ENCODE measurements at regions not wholly inside any gene's neighbourhood (a gene's known extent, or its start where the extent isn't known, plus 50 kb on each side); places are given as distances from the start of the nearest gene placed in this dataset.
"Not testable (repeated sequence)": the region's sequence is repeated elsewhere in the genome, so short reads cannot be mapped to it uniquely, and the experiment has no call there.

DNA sequence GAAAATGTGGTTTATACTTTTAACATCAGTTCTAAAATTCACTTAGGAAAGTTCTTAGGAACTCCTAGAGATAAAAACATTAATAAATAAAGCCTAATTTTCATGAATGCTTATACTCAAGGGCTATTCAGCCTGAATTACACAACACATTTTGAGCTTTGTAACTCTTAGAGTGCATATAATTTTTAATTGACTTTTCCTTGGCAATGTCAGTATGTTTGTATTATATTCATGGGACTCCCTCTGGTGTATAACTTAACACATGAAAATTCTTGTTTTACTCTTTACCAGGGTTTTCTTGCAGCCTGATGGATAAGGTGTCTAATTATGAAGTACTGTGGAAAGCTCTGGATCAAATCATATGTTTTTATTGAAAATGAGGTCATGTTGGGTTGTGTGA, 150.6 kb upstream of the HMGA2 start:
- Histone ChIP-seq H3K4me1 (ENCODE audit: control insufficient read depth in 2 of 2, insufficient read depth in 2 of 2, low read length in 1 of 2) (no peaks in the 10 kb centered on the region), H3K9me3 (ENCODE audit: control insufficient read depth in 2 of 2, insufficient read depth in 1 of 2, low read depth in 1 of 2, low read length in 1 of 2) (no peaks in the 10 kb centered on the region), H3K27ac (ENCODE audit: low read depth in 2 of 2, low read length in 1 of 2) (no peak overlapping the region), H3K4me3 (ENCODE audit: low read depth in 1 of 2, low read length in 2 of 2) (no peak overlapping the region), H3K36me3 (ENCODE audit: control insufficient read depth in 2 of 2, insufficient read depth in 2 of 2, low read length in 1 of 2) (no peaks in the 10 kb centered on the region), H3K27me3 (ENCODE audit: control insufficient read depth in 1 of 2, insufficient read depth in 2 of 2, low read length in 2 of 2) (no peaks in the 10 kb centered on the region)

DNA sequence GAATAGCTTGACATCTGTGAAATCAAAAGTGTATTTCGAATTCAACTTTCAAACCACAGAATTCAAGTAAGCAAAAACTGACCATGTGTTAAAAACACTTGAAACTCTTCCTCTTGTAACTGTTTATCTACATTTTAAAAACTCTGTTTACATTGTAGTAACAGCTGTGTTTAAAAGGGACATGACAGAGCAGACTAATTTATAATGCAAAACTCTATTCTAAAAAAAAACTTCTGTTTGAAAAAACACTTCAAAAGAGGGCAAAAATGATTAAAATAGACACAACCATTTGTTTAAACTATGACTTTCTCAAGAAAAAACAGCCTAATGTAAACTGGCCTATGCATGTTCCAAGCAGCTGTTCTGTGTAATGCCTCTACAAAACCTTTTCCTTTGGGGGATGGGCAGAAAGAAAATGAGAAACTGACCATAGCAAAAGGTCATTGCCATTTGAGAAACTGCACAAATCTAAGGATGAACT, 149.1 kb upstream of the HMGA2 start:
- WGBS, 2 donors, result 58% methylated on average over 1 of the region's 1 CpG
- H3K4me3 ChIP-seq (ENCODE audit: low read depth in 1 of 2, low read length in 2 of 2), result no peak overlapping the region
- no peaks in the 10 kb centered on the region for H3K4me1 ChIP-seq (ENCODE audit: control insufficient read depth in 2 of 2, insufficient read depth in 2 of 2, low read length in 1 of 2)
- no peaks in the 10 kb centered on the region for H3K36me3 ChIP-seq (ENCODE audit: control insufficient read depth in 2 of 2, insufficient read depth in 2 of 2, low read length in 1 of 2)
- H3K27me3 ChIP-seq (ENCODE audit: control insufficient read depth in 1 of 2, insufficient read depth in 2 of 2, low read length in 2 of 2), result no peaks in the 10 kb centered on the region
- H3K9me3 ChIP-seq (ENCODE audit: control insufficient read depth in 2 of 2, insufficient read depth in 1 of 2, low read depth in 1 of 2, low read length in 1 of 2), result no peaks in the 10 kb centered on the region
- no peak overlapping the region for H3K27ac ChIP-seq (ENCODE audit: low read depth in 2 of 2, low read length in 1 of 2)

DNA sequence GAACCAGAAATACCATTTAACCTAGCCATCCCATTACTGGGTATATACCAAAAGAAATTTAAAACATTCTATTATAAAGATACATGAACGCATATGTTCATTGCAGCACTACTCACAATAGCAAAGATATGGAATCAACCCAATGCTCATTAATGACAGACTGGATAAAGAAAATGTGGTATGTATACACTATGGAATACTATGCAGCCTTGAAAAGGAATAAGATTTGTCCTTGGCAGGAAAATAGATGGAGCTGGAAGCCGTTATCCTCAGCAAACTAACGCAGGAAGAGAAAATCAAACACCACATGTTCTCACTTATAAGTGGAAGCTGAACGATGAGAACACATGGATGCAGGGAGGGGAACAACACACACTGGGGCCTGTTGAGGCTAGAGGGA, 146.1 kb upstream of the HMGA2 start:
- not testable (repeated sequence) for H3K9me3 ChIP-seq (ENCODE audit: control insufficient read depth in 2 of 2, insufficient read depth in 1 of 2, low read depth in 1 of 2, low read length in 1 of 2); H3K4me3 ChIP-seq (ENCODE audit: low read depth in 1 of 2, low read length in 2 of 2); H3K27ac ChIP-seq (ENCODE audit: low read depth in 2 of 2, low read length in 1 of 2); H3K4me1 ChIP-seq (ENCODE audit: control insufficient read depth in 2 of 2, insufficient read depth in 2 of 2, low read length in 1 of 2); H3K27me3 ChIP-seq (ENCODE audit: control insufficient read depth in 1 of 2, insufficient read depth in 2 of 2, low read length in 2 of 2); H3K36me3 ChIP-seq (ENCODE audit: control insufficient read depth in 2 of 2, insufficient read depth in 2 of 2, low read length in 1 of 2)
- WGBS, 2 donors, result 94 to 95% methylated on average over 4 of the region's 4 CpGs

DNA sequence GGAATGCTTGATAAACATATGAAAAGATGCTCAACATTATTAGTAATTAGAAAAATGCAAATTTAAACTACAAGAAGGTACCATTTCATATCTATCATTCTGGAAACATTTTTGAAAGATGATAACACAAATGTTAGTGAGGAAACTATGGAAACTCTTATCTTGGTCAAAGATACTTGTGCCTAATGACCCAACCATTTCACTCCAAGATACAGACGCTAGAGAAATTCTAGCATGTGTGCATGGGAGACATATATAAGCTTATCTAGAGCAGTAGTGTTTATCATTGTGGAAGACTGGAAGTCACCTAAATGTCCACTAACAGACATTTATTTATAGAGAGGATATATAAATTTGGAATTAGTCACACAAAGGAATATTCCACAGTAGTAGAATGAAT, 143.1 kb upstream of the HMGA2 start:
- no peaks in the 10 kb centered on the region for H3K9me3 ChIP-seq (ENCODE audit: control insufficient read depth in 2 of 2, insufficient read depth in 1 of 2, low read depth in 1 of 2, low read length in 1 of 2)
- 53 to 73% methylated on average over 1 of the region's 1 CpG for WGBS, 2 donors
- no peak overlapping the region for H3K27ac ChIP-seq (ENCODE audit: low read depth in 2 of 2, low read length in 1 of 2)
- H3K4me1 ChIP-seq (ENCODE audit: control insufficient read depth in 2 of 2, insufficient read depth in 2 of 2, low read length in 1 of 2), result no peaks in the 10 kb centered on the region
- H3K36me3 ChIP-seq (ENCODE audit: control insufficient read depth in 2 of 2, insufficient read depth in 2 of 2, low read length in 1 of 2), result no peaks in the 10 kb centered on the region
- no peak overlapping the region for H3K4me3 ChIP-seq (ENCODE audit: low read depth in 1 of 2, low read length in 2 of 2)
- H3K27me3 ChIP-seq (ENCODE audit: control insufficient read depth in 1 of 2, insufficient read depth in 2 of 2, low read length in 2 of 2), result no peaks in the 10 kb centered on the region

DNA sequence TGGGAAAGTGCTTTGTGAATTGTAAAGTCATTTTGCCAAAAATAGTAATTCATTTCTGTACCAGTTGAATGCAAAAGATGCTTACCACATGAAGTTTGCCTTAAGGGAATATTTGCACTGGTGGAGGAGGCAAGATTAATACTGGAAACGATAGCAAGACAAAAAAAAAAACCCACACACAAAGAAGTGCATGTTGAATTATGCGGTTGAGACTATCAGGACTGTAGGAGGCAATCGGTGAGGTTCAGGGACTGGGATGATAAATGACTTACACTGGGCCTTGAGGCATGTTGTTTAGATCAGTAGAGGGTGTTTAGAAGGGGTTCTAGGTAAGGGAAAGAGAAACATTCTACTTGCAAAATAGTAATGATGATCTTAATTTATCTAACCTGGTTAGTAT, 142.2 kb upstream of the HMGA2 start:
- H3K9me3 ChIP-seq (ENCODE audit: control insufficient read depth in 2 of 2, insufficient read depth in 1 of 2, low read depth in 1 of 2, low read length in 1 of 2), result no peaks in the 10 kb centered on the region
- H3K4me1 ChIP-seq (ENCODE audit: control insufficient read depth in 2 of 2, insufficient read depth in 2 of 2, low read length in 1 of 2), result no peaks in the 10 kb centered on the region
- 26 to 30% methylated on average over 3 of the region's 3 CpGs for WGBS, 2 donors
- no peak overlapping the region for H3K27ac ChIP-seq (ENCODE audit: low read depth in 2 of 2, low read length in 1 of 2)
- no peaks in the 10 kb centered on the region for H3K36me3 ChIP-seq (ENCODE audit: control insufficient read depth in 2 of 2, insufficient read depth in 2 of 2, low read length in 1 of 2)
- H3K4me3 ChIP-seq (ENCODE audit: low read depth in 1 of 2, low read length in 2 of 2), result no peak overlapping the region
- H3K27me3 ChIP-seq (ENCODE audit: control insufficient read depth in 1 of 2, insufficient read depth in 2 of 2, low read length in 2 of 2), result no peaks in the 10 kb centered on the region

DNA sequence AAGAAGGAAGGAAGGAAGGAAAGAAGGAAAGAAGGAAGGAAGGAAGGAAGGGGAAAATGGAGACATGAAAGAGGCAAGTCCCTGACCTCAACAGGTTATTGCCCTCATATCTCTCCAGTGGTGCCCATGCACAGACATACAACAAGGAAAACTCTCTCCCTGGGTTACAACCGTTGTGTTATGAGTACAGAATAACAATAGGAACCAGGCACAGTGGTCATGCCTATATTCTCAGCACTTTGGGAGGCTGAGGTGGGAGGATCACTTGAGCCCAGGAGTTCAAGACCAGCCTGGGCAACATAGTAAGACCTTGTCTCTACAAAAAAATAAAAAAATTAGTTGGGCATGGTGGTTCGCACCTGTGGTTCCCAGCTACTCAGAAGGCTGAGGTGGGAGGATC, 139.4 kb upstream of the HMGA2 start:
- Histone ChIP-seq H3K4me1 (ENCODE audit: control insufficient read depth in 2 of 2, insufficient read depth in 2 of 2, low read length in 1 of 2) (no peaks in the 10 kb centered on the region), H3K27ac (ENCODE audit: low read depth in 2 of 2, low read length in 1 of 2) (no peak overlapping the region), H3K9me3 (ENCODE audit: control insufficient read depth in 2 of 2, insufficient read depth in 1 of 2, low read depth in 1 of 2, low read length in 1 of 2) (no peaks in the 10 kb centered on the region), H3K27me3 (ENCODE audit: control insufficient read depth in 1 of 2, insufficient read depth in 2 of 2, low read length in 2 of 2) (no peaks in the 10 kb centered on the region), H3K36me3 (ENCODE audit: control insufficient read depth in 2 of 2, insufficient read depth in 2 of 2, low read length in 1 of 2) (no peaks in the 10 kb centered on the region), H3K4me3 (ENCODE audit: low read depth in 1 of 2, low read length in 2 of 2) (no peak overlapping the region)
- WGBS, 2 donors, result 81 to 86% methylated on average over 2 of the region's 2 CpGs

DNA sequence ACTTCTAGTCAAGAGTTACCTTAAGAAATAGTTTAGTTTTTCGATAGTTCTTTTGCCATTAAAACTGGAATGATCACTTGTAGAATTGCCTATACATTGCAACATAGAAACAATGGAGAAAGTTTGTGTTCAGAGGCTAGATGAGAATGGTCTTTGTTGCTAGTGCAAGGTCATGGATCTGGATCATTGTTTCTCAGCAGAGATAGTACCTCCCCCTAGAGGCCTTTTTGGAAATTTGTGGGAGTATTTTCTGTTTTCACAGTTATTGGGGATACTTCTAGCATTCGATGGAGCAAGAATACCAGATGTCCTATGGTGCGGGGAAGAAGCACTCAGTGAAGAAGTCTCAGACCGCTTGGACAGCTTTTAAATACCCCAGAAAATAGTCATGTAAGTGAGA, 138.8 kb upstream of the HMGA2 start:
- Histone ChIP-seq H3K27ac (ENCODE audit: low read depth in 2 of 2, low read length in 1 of 2) (no peak overlapping the region), H3K9me3 (ENCODE audit: control insufficient read depth in 2 of 2, insufficient read depth in 1 of 2, low read depth in 1 of 2, low read length in 1 of 2) (no peaks in the 10 kb centered on the region), H3K4me3 (ENCODE audit: low read depth in 1 of 2, low read length in 2 of 2) (no peak overlapping the region), H3K4me1 (ENCODE audit: control insufficient read depth in 2 of 2, insufficient read depth in 2 of 2, low read length in 1 of 2) (no peaks in the 10 kb centered on the region), H3K27me3 (ENCODE audit: control insufficient read depth in 1 of 2, insufficient read depth in 2 of 2, low read length in 2 of 2) (no peaks in the 10 kb centered on the region), H3K36me3 (ENCODE audit: control insufficient read depth in 2 of 2, insufficient read depth in 2 of 2, low read length in 1 of 2) (no peaks in the 10 kb centered on the region)
- WGBS, 2 donors, result 72 to 73% methylated on average over 4 of the region's 4 CpGs

DNA sequence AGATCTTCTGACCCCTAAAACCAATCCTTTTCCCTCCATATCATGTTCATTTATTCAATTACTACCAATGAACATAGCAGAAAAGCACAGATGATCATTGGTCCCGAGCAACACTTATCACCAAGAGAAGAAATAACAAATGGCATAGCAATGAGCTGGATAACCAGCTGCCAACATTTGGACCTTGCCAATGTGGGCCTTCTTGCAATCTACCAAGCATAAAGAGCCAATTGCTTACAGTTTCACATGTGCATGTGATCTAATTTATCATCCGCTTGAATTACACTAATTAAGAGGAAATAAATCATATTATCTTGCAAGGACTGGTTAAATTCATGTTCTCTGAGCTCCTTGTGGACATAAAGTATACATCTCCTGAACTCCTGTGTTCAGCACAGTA, 134.8 kb upstream of the HMGA2 start:
- Histone ChIP-seq H3K27me3 (ENCODE audit: control insufficient read depth in 1 of 2, insufficient read depth in 2 of 2, low read length in 2 of 2) (no peaks in the 10 kb centered on the region), H3K4me1 (ENCODE audit: control insufficient read depth in 2 of 2, insufficient read depth in 2 of 2, low read length in 1 of 2) (no peaks in the 10 kb centered on the region), H3K4me3 (ENCODE audit: low read depth in 1 of 2, low read length in 2 of 2) (no peak overlapping the region), H3K36me3 (ENCODE audit: control insufficient read depth in 2 of 2, insufficient read depth in 2 of 2, low read length in 1 of 2) (no peaks in the 10 kb centered on the region), H3K9me3 (ENCODE audit: control insufficient read depth in 2 of 2, insufficient read depth in 1 of 2, low read depth in 1 of 2, low read length in 1 of 2) (no peaks in the 10 kb centered on the region), H3K27ac (ENCODE audit: low read depth in 2 of 2, low read length in 1 of 2) (no peak overlapping the region)
- 80 to 87% methylated on average over 2 of the region's 2 CpGs for WGBS, 2 donors

DNA sequence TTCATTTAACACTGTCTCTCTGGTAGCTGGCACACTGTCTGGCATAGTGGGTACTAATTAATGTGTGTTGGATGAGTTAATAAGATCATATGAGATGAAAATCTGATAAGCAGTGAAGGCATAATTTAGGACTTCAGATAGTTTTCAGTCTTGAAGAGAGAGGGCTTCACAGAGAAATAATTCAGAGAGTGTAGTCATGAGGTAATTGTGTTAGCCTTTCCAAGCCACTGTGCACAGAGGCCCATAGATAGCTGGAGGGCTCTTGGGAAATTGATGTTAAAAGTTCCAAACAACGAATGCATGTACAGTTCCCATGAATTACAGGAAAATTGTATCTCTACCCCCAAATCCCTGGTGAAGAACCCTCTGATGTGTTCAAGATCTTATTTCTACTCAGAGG, 133.8 kb upstream of the HMGA2 start:
- H3K4me3 ChIP-seq (ENCODE audit: low read depth in 1 of 2, low read length in 2 of 2), result no peak overlapping the region
- WGBS, 2 donors, result 58 to 81% methylated on average over 1 of the region's 1 CpG
- H3K9me3 ChIP-seq (ENCODE audit: control insufficient read depth in 2 of 2, insufficient read depth in 1 of 2, low read depth in 1 of 2, low read length in 1 of 2), result no peaks in the 10 kb centered on the region
- no peaks in the 10 kb centered on the region for H3K4me1 ChIP-seq (ENCODE audit: control insufficient read depth in 2 of 2, insufficient read depth in 2 of 2, low read length in 1 of 2)
- H3K27me3 ChIP-seq (ENCODE audit: control insufficient read depth in 1 of 2, insufficient read depth in 2 of 2, low read length in 2 of 2), result no peaks in the 10 kb centered on the region
- no peak overlapping the region for H3K27ac ChIP-seq (ENCODE audit: low read depth in 2 of 2, low read length in 1 of 2)
- no peaks in the 10 kb centered on the region for H3K36me3 ChIP-seq (ENCODE audit: control insufficient read depth in 2 of 2, insufficient read depth in 2 of 2, low read length in 1 of 2)

DNA sequence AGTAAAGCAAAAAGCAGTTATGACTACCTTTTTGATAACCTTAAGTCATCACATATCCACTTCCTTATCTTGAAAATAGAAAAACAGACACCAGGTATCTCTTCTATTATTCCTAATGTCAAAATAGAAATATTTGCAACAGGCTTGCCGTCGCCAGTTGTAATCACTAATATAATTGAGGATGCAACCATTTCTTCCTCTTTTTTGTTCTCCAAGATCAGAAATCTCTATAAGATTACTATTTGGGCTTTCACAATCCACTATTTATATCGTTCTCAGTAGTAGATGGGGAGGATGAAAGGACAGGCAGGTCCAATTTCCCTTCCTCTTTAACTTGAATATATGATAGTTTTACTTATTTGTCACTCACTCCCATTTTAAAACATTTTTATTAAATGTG, 130.2 kb upstream of the HMGA2 start:
- Histone ChIP-seq H3K36me3 (ENCODE audit: control insufficient read depth in 2 of 2, insufficient read depth in 2 of 2, low read length in 1 of 2) (no peaks in the 10 kb centered on the region), H3K4me1 (ENCODE audit: control insufficient read depth in 2 of 2, insufficient read depth in 2 of 2, low read length in 1 of 2) (no peaks in the 10 kb centered on the region), H3K4me3 (ENCODE audit: low read depth in 1 of 2, low read length in 2 of 2) (no peak overlapping the region), H3K27ac (ENCODE audit: low read depth in 2 of 2, low read length in 1 of 2) (no peak overlapping the region), H3K27me3 (ENCODE audit: control insufficient read depth in 1 of 2, insufficient read depth in 2 of 2, low read length in 2 of 2) (no peaks in the 10 kb centered on the region), H3K9me3 (ENCODE audit: control insufficient read depth in 2 of 2, insufficient read depth in 1 of 2, low read depth in 1 of 2, low read length in 1 of 2) (no peaks in the 10 kb centered on the region)
- 77 to 87% methylated on average over 3 of the region's 3 CpGs for WGBS, 2 donors

All from esophagus (tissue), 2 donors.